ENCODE measurements at regions not wholly inside any gene's neighbourhood (a gene's known extent, or its start where the extent isn't known, plus 50 kb on each side); places are given as distances from the start of the nearest gene placed in this dataset.

- no peaks in the 10 kb centered on the region for H3K27me3 ChIP-seq (ENCODE audit: insufficient read depth, low read length)
- no peak overlapping the region for H3K4me2 ChIP-seq (ENCODE audit: low read length)
- no peaks in the 10 kb centered on the region for H3K9me2 ChIP-seq (ENCODE audit: low read depth, low read length)
- no peak for TF ChIP-seq EZH2 (IDR thresholded peaks at IDR 0.05; ENCODE audit: borderline replicate concordance, low read length)
- no peak for TF ChIP-seq CTCF (IDR thresholded peaks at IDR 0.05; ENCODE audit: low read length)
- no peaks in the 10 kb centered on the region for H4K20me1 ChIP-seq (ENCODE audit: insufficient read depth, low read length)
- no peaks in the 10 kb centered on the region for H3K79me2 ChIP-seq (ENCODE audit: insufficient read depth, low read length)
- no peaks in the 10 kb centered on the region for H3K9me3 ChIP-seq (ENCODE audit: low read length)
- H3K9ac ChIP-seq (ENCODE audit: low read length) = no peak overlapping the region
- no peak overlapping the region for H3K4me3 ChIP-seq (ENCODE audit: low read depth, low read length, poor library complexity, severe bottlenecking)
- H3F3A ChIP-seq (ENCODE audit: insufficient read depth, low read length) = no peaks in the 10 kb centered on the region
- H3K27ac ChIP-seq (ENCODE audit: low read depth, low read length, poor library complexity, severe bottlenecking) = no peak overlapping the region
- H3K36me3 ChIP-seq (ENCODE audit: insufficient read depth, low read length) = no peaks in the 10 kb centered on the region
- H2AFZ ChIP-seq (ENCODE audit: low read length) = no peak overlapping the region
- H3K4me1 ChIP-seq (ENCODE audit: insufficient read depth, low read length, severe bottlenecking) = peaks cover 18% of the 10 kb centered on the region
Measured at GRCh38 chr4:81694176-81694913, 222.6 kb upstream of the RASGEF1B start.

GRCh38 chr4:81690871-81691270, 219.2 kb upstream of the RASGEF1B start:
- Histone ChIP-seq H3K9me2 (ENCODE audit: low read depth, low read length) (no peaks in the 10 kb centered on the region), H3K4me3 (ENCODE audit: low read depth, low read length, poor library complexity, severe bottlenecking) (no peak overlapping the region), H3K9ac (ENCODE audit: low read length) (no peak overlapping the region), H3K36me3 (ENCODE audit: insufficient read depth, low read length) (no peaks in the 10 kb centered on the region), H3K9me3 (ENCODE audit: low read length) (no peaks in the 10 kb centered on the region), H3F3A (ENCODE audit: insufficient read depth, low read length) (no peaks in the 10 kb centered on the region), H3K79me2 (ENCODE audit: insufficient read depth, low read length) (no peaks in the 10 kb centered on the region), H3K27me3 (ENCODE audit: insufficient read depth, low read length) (no peaks in the 10 kb centered on the region), H4K20me1 (ENCODE audit: insufficient read depth, low read length) (no peaks in the 10 kb centered on the region), H3K4me1 (ENCODE audit: insufficient read depth, low read length, severe bottlenecking) (peaks cover 14% of the 10 kb centered on the region), H3K4me2 (ENCODE audit: low read length) (no peak overlapping the region), H3K27ac (ENCODE audit: low read depth, low read length, poor library complexity, severe bottlenecking) (no peak overlapping the region), H2AFZ (ENCODE audit: low read length) (no peak overlapping the region)
- TF ChIP-seq EZH2 (IDR thresholded peaks at IDR 0.05; ENCODE audit: borderline replicate concordance, low read length) (no peak), CTCF (IDR thresholded peaks at IDR 0.05; ENCODE audit: low read length) (no peak)

GRCh38 chr4:81688085-81688484, 216.4 kb upstream of the RASGEF1B start:
- Histone ChIP-seq H3K27ac (ENCODE audit: low read depth, low read length, poor library complexity, severe bottlenecking) (no peak overlapping the region), H3K9me2 (ENCODE audit: low read depth, low read length) (no peaks in the 10 kb centered on the region), H3F3A (ENCODE audit: insufficient read depth, low read length) (no peaks in the 10 kb centered on the region), H3K4me1 (ENCODE audit: insufficient read depth, low read length, severe bottlenecking) (peaks cover 14% of the 10 kb centered on the region), H3K9ac (ENCODE audit: low read length) (no peak overlapping the region), H3K36me3 (ENCODE audit: insufficient read depth, low read length) (no peaks in the 10 kb centered on the region), H3K9me3 (ENCODE audit: low read length) (no peaks in the 10 kb centered on the region), H3K4me3 (ENCODE audit: low read depth, low read length, poor library complexity, severe bottlenecking) (no peak overlapping the region), H2AFZ (ENCODE audit: low read length) (0 out of 2 replicates have a peak overlapping the region, but pooled peaks have one; percentile 32), H3K79me2 (ENCODE audit: insufficient read depth, low read length) (no peaks in the 10 kb centered on the region), H4K20me1 (ENCODE audit: insufficient read depth, low read length) (no peaks in the 10 kb centered on the region), H3K4me2 (ENCODE audit: low read length) (no peak overlapping the region), H3K27me3 (ENCODE audit: insufficient read depth, low read length) (no peaks in the 10 kb centered on the region)
- TF ChIP-seq CTCF (IDR thresholded peaks at IDR 0.05; ENCODE audit: low read length) (peak; percentile 39), EZH2 (IDR thresholded peaks at IDR 0.05; ENCODE audit: borderline replicate concordance, low read length) (no peak)

Data from OCI-LY1 (cell line).